ENCODE measurements at regions not wholly inside any gene's neighbourhood (a gene's known extent, or its start where the extent isn't known, plus 50 kb on each side); places are given as distances from the start of the nearest gene placed in this dataset.

GRCh38 chr4:125773502-125773901, 458.7 kb downstream of the FAT4 start:
- TF ChIP-seq POLR2A (IDR thresholded peaks at IDR 0.05; ENCODE audit: low read depth, low read length): no peak
- TF ChIP-seq CTCF (IDR thresholded peaks at IDR 0.05; ENCODE audit: extremely low read depth in 1 of 2, insufficient read depth in 1 of 2, low read depth in 1 of 2, low read length in 2 of 2): no peak
